ENCODE measurements at regions not wholly inside any gene's neighbourhood (a gene's known extent, or its start where the extent isn't known, plus 50 kb on each side); places are given as distances from the start of the nearest gene placed in this dataset.

DNA sequence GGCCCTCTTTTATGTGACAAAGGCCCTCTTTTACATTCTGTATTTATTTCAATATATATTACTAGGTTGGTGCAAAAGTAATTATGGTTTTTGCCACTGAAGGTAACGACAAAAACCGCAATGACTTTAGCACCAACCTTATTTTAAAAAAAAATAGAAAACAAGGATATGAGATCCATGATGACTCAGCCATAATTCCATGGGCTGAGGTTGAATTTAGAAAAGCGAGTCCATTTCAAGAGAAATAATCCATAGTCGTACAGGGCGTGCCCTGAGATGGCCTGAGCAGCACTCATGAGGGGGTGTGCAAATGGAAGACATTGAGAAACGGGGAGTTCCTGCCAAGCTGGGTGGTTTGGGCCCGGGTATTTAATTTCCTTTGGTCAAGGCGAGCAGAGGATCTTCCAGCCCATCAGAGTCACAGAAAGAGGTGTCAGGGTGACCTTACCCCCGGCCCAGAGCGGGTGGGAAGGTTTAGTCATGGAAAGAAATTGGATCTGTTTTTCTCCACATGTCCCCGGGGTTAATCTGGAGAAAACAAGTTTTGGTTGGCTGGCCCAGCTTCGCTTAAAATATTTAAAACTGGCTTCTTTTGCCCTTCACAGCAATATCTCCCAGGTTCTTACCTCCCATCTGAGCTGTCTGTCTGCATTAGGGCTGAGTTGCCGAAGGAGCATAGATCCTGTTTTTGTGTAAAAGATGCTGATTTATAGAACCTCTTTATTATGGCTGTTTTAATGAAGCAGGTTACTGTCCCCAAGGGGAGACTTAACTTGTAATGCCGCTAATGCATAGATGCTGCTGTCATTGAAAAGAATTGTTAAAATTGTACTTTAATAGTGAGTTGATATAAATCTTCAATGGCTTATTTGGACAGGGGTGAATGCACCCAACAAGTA, 255.6 kb downstream of the PREX1 start:
- no peak for DNase-seq

DNA sequence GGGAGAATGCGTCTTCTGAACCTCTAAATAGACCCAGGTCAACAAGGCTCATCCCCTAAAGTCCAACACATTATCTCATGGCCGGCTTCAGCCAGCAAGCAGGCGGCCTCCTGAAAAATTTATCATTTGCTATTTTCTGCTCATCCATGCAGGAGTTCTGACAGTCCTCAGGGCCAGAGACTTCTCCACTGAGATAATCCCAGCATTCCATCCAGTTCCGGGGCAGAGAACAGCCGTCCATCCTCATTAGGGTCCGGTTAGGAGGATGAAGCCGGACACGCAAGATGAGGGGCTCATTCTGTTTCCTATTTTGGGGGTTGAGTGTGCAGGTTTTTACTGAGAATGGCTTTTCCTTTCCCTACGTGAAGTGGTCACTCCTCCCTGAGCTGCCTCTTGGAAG, 258.1 kb downstream of the PREX1 start:
- no peak for DNase-seq

GRCh38 chr20:48568520-48568919, 259.3 kb downstream of the PREX1 start:
- DNase-seq: no peak

DNA sequence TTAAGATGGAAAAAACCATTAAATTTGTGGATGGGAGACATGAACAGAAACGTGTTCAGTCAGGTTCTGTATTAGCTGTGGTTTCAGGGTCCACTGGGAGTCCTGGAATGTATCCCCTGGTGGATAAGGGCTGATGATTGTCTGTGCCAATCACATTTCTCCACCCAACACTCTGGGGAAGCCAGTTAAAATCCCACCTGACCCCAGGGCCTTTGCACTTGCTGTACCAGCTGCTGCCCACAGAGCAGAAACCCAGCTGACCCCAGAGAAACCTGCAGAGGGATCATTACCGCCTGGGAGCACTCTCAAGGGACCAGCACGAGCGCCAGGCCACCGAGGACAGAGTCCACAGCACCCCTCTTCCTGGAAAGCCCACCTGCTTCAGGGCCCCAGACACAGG, 260.7 kb downstream of the PREX1 start:
- no peak for DNase-seq

DNA sequence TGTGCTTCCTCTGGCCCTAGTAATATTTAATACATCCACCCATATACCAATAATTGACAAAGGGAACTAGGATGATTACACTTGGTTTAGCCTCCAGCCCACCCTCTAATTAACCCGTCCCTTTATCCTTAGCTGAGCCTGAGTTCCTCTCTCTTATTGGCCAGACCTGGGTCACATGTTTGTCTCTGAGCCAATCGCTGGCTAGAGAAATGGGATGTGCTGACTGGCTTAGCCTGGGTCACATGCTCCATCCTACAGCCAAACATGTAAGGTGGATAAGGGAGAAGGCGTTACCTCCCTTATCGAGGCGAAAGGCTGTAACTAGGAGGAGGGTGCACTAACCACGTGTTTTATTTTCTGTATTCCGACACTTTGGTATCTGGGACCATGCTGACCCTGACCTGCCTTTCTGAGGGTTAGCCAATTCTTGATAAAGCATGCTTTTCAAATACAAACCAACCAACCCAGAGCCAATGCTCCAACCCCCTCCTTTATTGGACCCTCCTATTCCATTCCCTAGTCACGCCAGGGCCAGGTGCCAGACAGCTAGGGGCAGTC, 262.7 kb downstream of the PREX1 start:
- DNase-seq: no peak

DNA sequence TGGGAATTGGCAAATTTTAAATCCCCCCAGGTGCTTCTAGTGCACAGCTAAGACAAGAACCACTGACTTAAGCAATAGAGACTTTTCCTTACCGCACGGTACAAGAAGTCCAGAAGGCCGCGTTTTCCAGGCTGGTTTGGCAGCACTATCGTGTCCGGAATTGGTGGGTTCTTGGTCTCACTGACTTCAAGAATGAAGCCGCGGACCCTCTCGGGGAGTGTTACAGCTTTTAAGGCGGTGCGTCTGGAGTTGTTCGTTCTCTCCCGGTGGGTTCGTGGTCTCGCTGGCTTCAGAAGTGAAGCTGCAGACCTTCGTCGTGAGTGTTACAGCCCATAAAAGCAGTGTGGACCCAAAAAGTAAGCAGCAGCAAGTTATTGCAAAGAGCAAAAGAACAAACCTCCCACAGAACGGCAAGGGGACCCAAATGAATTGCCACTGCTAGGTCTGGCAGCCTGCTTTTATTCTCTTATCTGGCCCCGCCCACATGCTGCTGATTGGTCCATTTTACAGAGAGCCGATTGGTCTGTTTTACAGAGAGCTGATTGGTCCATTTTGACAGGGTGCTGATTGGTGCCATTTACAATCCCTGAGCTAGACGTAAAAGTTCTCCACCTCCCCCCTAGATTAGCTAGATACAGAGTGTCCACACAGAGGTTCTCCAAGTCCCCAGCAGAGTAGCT, 264.5 kb downstream of the PREX1 start:
- no peak for DNase-seq

- no peak for DNase-seq
Measured at GRCh38 chr20:48562586-48563116, 265.1 kb downstream of the PREX1 start.

GRCh38 chr20:48558906-48559305, 268.9 kb downstream of the PREX1 start:
- no peak for DNase-seq

- no peak for DNase-seq
Measured at GRCh38 chr20:48557380-48557779, 270.4 kb downstream of the PREX1 start.

DNA sequence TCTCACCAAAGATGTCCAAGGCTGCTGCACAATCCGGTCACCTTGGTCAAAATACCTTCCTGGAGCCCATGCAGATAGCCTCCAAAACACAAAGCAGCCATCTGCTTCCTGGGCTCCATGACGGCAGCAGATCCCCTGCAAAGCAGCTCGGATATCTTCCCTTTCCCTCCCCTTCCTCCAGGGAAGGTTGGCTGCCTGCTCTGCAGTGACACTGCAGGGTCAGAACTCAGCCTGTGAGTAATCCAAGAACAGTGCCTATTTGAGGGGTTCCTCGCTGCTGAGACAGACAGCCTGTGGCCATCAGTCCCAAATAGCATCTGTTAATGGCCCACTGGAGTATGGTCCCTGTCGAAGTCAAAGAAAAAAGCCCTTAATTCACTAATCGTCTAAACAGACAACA, 270.8 kb downstream of the PREX1 start:
- no peak for DNase-seq

- no peak for DNase-seq
Measured at GRCh38 chr20:48552550-48552949, 275.2 kb downstream of the PREX1 start.

- no peak for DNase-seq
Measured at GRCh38 chr20:48550814-48551213, 277.0 kb downstream of the PREX1 start.

- no peak for DNase-seq
Measured at GRCh38 chr20:48547664-48548063, 280.1 kb downstream of the PREX1 start.

DNA sequence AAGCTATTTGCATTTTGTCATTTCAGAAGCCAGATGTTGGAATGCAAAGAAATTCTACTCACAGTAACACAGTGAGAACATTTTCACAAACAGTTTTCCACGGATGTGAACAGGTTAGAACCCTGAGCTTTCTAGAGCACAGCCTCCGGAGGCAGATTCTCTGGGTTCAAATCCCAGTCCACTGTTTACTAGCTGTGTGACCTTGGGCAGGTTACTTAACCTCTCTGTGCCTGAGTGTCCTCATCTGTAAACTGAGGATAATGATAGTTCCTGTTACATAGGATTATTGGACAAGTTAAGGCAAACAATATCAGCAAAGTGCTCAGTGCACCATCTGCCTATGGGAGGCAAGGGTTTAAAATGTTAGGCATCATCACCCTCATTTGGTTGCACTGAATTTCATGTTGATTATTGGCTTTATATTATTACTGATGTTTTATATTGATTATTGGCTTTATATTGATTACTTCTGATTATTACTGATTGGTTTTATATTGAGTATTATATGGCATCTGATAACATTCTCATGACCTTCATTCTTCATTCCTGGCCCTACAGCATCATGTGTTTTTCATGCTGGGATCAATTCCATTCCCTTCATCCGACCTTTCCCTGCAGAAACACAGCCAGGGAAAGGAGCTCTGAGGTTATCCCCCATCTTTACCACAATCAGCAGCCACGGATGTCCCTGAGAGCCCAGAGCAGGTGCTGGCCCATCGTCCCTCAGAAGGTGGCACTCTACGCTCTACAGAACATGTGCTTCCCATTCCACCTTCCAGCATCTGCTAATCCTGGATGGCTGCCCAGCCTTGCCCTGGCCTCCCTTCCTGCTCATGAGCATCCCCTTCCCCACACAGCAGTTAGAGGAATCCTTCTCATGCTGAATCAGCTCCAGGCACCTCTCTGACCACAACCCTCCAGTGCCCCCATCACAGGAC, 283.1 kb downstream of the PREX1 start:
- no peak for DNase-seq

DNA sequence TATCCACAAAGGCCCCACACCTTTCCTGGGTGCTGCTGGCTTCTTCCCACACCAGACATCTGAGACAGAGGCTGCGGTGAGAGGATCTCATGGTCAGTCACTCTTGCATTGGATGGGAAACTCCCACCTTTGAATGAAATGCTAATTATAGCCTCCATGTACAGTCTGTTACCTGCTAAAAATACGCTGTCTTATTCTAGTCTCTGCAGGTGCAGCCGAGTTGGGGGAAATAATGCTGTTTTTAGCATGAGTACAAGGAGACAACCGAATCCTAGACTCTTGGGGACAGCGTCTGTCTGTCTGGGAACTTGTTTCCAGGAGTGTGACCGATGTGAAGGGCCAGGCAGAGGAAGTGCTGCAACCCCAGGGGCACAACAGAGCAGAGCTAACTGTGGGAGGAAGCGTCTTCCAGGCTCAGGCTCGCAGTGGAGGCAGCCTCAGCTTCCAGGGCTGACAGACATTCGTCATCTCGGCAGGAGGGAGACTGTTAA, 286.2 kb downstream of the PREX1 start:
- DNase-seq: no peak

GRCh38 chr20:48538856-48539255, 288.9 kb downstream of the PREX1 start:
- DNase-seq: no peak

- no peak for DNase-seq
Measured at GRCh38 chr20:48538058-48538825, 289.6 kb downstream of the PREX1 start.

- no peak for DNase-seq
Measured at GRCh38 chr20:48536206-48536605, 291.6 kb downstream of the PREX1 start.

GRCh38 chr20:48535556-48535955, 292.2 kb downstream of the PREX1 start:
- no peak for DNase-seq

GRCh38 chr20:48532028-48532427, 295.8 kb downstream of the PREX1 start:
- DNase-seq: no peak

DNA sequence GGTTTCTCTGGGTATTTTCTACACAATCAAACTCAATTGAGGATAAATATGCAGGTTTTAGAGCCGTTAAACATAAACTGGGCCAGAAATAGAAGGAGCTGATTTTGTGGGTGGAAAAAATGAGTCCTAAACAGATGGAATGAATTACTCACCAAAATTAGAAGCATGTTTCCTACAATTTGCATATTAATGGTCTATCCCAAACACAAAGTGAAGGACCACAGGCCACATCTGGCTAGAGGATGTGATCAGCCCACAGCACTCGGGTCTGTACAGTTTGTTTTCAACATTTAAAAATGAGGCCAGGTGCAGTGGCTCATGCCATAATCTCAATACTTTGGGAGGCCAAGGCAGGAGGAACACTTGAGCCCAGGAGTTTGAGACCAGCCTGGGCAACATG, 296.3 kb downstream of the PREX1 start:
- no peak for DNase-seq

DNA sequence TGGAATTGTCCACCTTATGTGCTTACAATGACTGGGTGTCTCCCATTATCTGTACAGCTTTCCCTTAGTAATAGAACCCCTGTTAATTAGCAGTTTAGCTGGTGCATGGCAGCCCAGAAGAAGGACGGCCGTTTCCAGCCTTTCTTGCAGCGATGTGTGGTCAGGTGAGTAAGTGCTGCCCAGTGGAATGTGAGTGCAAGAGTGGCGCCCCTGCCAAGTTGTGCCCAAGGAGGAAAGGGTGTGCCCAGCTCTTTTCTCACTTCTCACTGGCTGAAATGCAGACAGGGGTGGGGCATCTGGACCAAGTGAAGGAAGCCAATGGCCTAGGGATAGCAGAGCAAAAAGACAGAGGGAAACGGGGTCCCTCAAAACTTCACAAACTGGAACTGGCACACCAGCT, 296.8 kb downstream of the PREX1 start:
- no peak for DNase-seq
